PC-9 (cell line): ENCODE measurements at regions not wholly inside any gene's neighbourhood (a gene's known extent, or its start where the extent isn't known, plus 50 kb on each side); places are given as distances from the start of the nearest gene placed in this dataset.

ENCODE experiments used
- CTCF ChIP-seq: fragments of 200-600 bp; sonication (generic); conservative IDR thresholded peaks from 2 replicates; pipeline ENCODE4 v1.6.1; 2017; ENCODE audit warnings: mixed run types, antibody characterized with exemption, mild to moderate bottlenecking, moderate library complexity
- EZH2 ChIP-seq: fragments of 200-600 bp; sonication (generic); IDR thresholded peaks from 2 replicates; pipeline ENCODE4 v1.8.0; 2017; ENCODE audit warnings: antibody characterized with exemption, low read depth

- TF ChIP-seq CTCF = no peak
- no peak for TF ChIP-seq EZH2
Observed at GRCh38 chr4:54542119-54542438, 115.7 kb upstream of the KIT start.
